Cerebellar cortex (tissue), 1 donor: ENCODE measurements at regions not wholly inside any gene's neighbourhood (a gene's known extent, or its start where the extent isn't known, plus 50 kb on each side); places are given as distances from the start of the nearest gene placed in this dataset.

Experiments used
- DNase-seq: peaks from one replicate; pipeline ENCODE4 v3.0.0-alpha.2; 2015; ENCODE audit warnings: low spot score

DNA sequence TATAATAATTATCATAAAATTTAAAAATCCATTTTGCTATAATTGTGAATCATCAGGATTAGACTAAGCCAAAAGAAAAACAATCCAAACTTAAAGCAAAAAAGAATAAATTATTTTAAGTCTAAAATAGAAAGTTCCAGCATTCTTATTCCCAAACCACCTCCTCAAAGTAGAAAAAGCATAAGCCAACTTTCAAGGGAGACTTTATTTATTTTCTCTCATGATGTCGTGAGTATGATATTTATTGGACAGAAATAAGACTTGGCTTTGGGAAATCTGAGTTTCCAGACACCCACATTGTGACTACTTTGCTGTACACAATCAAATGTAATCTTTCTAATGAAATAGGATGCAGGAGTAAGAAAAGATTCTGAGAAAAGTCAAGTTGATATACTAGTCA lies 372.1 kb downstream of the MTRR start:
- no peak for DNase-seq

DNA sequence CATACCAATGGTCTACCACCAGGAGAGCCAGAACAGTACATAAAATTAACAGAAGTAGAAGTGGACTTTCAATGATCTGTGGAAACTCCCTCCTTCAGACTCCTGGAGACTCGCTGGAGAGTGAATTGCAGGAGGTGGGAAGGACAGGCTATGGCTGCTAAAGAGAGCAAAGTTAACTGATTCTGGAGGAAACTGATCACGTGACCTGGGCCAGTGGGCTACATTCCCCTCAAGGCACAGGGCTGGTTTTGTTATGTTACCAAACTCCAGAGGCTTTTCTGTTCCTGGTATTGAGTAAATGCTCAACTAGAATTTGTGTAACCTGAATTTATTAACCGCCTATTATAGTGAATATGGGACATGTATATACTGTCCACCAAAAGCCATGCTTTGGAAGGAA lies 372.6 kb downstream of the MTRR start:
- no peak for DNase-seq

DNA sequence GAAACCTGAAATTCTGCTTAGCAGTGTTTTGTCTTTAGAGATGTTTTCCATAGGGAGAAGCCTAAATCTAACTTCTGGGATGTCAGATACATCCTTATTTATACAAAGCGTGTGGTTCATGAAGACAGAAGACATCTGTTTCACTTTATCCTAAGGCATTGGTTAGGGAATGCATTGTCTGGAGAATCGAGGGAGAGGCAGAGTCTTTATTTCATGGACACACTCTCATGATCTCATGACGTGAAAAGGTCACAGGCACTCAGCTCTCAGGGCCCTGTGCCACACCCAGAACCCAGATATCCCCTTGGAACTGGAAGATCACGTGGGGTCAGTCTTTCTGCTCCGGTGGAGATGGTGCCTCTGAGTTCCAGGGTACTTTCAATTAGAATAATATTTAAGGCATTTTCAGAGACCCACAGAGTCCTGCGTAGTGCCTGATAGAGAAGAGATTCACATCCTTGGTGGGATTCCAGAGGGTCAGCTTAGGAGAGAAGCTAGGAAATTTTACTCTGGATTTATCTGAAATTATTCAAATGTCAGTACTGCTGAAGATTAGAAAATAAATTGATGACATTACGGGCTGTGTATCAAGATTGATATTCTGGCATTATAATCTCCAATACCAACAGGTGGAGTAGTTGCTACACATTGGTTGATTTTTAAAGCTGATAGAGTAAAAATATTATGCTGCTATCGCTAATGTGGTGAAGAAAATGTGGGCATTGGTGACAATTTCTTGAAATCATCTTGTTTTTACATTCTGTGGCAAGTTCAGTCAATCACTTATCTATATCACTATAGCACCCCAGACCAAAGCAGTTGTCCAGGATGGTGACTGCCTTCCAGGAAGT lies 378.3 kb downstream of the MTRR start:
- no peak for DNase-seq

DNA sequence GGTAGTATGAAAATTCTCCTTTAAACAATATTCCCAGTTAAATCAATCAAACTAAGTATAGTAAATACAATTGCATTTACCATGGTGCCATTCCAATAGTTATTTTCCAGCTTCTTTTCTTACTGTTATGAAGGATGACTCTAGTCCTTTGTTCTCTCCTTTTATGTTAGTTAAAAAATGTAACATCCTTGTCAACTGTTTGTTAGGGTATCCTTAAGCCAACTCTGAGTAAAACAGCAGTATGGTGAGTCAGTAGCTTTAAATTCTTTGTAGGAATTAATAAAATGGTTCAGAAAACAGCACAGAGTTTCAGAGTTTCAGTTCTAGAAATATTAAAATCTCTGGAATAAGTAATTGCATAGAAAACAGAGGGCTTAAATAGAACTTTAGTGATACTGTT lies 384.4 kb downstream of the MTRR start:
- DNase-seq, result no peak

DNA sequence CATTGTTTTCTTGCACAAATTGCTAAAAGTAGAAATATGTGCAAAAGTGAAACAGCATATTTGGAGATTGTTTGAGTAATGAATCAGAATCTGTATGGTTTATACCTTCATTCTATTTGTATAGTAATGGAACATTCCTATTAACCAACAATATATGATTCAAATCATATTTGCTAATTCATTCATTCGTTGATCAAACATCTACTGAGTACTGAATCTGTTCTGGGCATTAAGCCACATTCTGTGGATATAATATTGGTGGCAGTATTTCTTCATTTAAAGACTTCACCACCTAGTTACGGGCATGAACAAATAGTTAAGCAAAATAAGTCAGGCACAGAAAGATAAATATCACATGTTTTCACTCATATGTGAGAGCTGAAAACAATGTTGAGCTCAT lies 385.7 kb downstream of the MTRR start:
- no peak for DNase-seq

DNA sequence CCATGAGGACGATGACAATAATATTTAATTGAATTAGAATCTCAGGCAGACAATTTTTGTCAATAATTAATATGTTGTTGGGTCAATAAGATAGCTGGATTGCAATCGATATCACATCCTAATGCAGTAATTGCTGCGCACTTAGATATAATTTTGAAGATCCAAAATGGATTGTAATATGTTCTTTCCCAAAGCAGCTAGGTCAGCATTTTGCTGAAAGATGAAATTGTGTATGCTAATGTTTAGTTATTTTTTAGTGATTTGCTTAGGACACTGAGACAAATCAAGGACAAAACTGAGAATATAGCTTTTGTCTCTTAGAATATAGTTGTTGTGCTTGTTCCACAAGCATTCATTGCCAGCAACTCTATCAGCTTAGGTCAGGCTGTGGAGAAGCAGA lies 389.9 kb downstream of the MTRR start:
- DNase-seq, result no peak

DNA sequence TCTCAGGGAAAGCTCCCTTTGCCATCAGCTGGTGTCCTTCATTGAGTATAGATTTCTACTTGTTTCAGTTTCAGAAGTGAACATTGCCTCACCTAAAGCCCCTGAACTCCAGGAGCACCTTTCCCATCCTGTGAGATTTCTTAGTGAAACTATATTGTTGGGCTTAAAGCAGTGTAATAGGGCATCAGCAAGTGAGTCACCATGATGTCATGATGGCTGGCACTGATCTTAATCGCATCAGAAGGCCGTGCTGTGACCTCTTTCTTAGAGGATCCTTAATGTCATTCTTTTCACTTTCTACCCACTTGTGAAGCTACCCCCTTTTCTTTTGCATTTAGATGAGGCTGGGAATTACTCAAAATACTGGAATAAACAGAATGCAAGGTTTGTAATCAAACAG lies 401.3 kb downstream of the MTRR start:
- DNase-seq, result no peak

DNA sequence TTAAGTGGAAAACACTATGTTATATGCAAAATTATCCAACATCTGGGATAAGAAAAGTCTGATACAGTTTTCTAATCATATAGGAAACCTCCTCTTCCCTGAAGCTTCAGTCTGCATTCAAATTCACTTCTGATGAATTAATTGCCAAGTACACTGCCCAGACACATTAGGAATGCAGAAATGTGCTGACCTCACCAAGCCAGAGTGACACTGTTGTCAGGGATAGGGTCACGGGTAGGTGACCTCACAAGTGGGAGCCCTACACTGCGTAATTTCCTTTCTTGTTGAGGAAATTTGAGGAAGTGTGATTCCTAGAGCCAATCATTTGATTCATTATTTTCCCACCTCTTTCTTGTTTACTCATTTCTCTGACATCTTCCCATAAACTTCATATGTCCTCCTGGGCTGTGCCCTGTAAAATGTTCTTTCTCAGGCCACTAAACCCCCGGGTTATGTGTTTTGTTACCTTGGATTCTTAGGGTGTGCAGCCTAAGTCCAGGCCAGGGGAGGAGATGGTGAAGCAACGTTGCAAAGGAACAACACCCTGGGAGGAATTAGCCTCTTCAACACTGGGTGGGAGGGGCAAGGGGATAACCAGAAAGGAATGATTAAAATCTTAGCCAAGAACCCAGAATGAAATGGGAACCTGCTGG lies 411.9 kb downstream of the MTRR start:
- DNase-seq, result no peak

DNA sequence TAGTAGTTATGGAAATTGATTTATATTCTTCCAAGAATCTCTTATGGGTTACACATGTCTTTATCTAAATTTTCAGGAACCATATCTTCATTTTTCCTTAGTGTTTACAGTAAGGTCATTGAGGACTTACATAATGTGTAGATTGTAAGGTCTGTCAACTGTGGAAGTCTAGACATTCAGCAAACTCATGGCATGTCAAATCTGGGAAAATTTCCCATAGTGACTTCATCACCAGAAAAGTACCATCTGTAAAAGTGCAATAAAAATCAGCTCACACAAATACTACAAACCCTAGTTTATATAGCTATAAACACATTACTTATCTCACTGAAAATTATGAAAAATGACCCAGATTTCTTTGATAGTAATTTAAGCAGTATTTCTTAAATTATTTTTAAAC lies 419.4 kb downstream of the MTRR start:
- DNase-seq, result no peak

DNA sequence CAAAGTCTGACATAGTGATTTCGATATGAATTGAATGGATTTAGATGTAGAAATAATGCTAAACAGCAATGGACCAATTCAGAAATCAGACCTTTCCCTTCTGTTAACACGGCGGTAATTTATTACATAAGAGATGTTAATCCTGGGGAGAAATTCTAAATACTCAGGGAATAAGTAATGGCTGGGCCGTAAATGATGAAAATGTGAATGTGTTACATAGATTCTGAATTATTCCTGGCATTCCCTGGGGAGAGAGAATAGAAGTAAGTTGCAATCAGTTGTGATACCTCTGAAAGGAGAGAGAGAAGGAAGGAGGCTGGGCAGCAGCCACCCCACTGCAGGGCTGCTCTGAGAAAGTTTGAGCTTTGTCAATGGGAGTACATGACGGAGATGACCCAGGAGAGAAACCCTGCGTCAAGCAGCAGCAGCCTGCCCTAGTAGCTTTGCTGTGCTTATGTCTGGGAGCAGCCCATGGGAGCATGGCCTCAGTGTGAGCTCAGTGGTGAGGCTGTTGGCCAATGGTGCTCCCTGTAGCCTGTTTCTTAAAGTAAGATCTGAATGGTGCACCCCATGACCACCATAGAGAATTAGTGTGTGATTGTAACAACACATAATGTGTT lies 420.1 kb downstream of the MTRR start:
- DNase-seq, result no peak

DNA sequence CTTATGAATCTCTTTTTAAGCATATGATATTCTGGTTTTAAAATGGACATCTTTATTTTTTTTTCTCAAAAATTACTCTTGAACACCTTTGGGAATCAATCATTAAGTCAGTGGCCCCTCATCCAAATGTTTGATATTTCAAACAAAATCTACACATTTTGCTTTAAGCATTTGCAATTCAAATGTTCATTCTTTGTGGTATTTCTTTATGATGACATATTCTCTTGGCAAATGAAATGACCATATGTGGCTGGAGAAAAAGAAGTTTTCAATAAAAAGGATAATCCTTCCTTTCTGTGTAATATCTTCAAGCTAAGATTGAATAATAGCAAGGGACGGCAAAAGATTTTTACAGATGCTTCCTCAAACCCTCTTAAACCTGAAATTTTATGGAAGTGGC lies 420.8 kb downstream of the MTRR start:
- DNase-seq, result no peak

DNA sequence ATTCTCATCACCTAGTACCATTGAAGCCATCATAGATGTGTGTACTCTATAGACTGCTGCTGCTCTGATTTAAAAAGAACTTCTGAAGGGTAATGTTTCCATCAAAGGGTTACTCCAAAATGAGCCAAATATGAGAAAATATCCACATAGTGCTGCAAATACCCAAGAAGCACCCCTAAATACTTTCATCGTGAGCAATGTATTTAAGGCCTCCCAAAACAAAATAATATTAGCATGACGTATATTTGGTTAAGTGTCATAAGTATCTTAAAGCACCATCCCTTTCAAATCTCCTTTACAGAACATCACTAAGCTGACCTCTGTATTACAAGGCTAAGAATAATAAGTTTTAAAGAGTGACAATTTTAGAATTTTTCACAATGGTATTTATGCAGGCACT lies 421.8 kb downstream of the MTRR start:
- no peak for DNase-seq

DNA sequence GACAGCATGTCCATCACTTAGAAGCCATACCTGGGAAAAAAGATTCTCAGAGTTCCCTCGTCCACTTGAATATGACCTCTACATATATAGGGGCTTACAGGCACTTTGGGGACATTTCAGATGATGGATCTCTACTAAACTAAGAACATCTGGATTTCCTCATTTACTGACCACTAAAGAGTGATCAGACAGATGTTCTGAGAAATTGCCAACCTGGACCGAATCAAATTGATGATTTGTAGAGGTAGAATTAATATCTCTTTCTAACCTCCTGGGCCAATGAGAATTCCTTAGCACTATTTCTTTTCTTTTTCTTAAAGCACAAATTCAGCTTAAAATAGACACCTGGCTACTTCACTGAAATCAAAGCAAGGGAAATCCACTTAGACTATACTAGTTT lies 422.7 kb downstream of the MTRR start:
- no peak for DNase-seq

DNA sequence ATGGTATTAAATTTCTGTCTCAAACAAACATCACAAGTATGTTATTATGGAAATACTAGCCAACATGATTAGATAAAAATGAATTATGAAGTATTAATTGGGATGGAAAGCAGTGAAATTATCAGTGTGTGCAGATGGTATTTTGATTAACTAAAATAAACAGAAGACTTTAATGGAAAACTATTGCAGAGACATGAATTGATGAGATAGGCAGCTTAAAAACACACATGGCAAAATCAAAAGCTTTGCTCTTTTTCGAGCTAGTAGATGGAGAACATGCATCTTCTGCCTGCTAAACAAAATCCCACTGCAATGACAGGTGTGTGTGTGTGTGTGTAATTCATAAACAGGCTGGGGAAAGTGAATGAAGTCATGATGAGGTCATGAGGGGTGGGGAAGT lies 426.2 kb downstream of the MTRR start:
- no peak for DNase-seq

DNA sequence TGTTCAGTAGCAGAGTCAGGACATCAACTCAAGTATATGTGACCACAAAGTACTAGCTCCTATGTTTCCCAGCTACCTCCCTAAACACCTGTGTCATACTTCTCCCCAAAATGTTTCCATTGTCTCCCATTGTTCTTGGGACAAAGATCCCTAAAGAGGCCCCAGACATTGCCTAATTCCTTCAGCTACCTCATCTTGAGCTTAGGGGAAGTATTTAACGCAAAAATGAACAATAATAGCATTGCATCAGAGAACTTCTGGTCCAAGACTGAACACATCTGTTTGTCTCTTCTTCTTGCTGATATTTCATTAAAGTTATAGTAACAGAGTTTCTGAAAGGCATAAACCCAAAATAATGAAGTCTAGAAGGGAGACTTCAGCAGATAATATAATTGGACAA lies 430.8 kb downstream of the MTRR start:
- no peak for DNase-seq

DNA sequence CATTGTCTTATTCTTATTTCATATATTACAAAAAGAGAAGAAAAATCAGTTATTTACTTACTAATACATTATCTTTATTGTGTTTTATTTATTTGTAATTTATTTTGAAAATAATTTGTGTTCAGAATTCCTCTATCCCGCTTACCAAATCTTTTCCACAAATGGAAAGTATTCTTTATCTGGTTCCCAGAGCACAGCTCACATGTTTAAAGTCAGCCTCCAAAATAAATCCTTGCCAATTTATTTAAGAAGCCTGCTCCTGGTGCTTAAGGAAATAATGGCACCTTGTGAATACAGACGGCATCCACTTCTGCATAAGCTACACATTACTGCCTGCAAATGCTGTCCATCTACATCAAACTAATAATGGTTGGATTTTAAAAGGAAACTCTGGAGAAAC lies 435.4 kb downstream of the MTRR start:
- no peak for DNase-seq

DNA sequence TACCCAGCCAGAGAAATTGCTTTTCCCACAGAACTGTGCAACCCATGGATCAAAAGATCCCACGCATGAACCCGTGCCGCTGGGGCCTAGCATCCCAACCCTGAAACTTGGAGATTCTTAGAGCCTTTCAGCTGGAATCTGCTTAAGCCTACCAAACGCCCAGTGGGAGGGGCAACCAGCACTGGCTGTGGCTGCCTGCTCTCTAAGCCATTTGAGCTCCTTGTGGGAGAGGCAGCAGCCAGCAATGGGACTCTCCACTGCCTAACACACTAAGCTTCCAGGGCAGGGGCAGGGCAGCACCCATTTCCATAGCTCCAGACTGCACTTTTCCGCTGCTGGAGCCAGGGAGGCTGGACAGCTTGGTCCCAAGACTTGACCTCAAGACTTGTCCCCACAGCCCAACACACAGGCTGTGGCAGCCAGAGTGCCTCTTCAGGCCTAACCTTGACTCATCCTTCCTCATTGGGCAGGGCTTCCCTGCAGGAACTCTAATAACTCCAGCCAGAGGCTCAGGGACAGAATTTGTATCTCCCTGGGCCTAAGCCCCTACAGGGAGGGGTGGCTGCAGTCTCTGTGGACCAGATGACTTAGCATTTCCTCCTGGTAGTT lies 437.4 kb downstream of the MTRR start:
- DNase-seq, result no peak

DNA sequence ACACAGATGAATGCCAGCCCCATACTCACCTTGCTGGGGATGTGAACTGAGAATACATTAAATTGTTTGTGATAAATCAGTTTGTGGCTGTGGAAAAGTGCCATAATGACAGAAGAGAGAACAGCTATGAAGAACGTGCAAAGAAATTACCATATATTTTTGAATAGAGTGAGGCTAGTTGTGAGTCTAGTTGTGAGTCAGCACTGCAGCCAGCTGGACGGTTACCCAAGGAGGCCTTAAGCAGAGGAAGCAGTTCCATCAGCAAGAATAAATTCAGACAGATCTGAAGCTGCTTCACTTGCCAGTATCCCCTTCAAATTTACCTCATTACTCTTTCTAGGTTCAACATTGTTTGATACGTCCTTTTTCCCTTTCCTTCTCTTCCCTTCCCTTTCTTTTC lies 446.0 kb downstream of the MTRR start:
- no peak for DNase-seq

DNA sequence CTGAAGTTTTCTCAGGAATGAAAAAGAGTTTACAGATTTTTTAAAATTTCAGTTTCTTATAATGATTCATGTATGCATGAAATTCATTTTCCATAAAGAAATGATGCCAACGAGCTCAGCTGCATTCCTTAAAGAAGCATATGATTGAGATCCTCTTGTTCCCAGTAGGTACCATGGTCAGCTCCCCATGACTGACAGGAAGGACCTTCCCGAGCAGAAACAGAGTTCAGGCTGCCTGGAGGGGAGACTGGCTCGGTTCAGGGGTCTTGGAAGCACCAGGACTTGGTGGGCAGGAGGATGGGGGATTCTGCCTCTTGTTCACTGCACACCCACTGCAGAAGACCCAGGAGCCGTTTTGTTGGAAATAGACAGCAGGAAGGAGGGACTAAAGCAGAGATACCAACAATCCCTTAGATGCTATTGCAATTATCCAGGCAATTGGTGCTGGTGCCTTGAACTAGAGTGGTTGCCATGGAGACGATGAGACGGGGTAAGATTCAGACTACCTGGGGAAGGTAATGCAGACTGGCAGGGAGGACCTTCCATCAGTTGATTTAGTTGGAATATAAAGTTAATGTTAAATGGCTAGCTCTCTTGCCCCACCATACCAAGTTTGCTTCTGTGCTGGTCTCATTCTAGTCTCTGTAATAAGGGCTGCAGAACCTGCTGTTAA lies 447.8 kb downstream of the MTRR start:
- no peak for DNase-seq

DNA sequence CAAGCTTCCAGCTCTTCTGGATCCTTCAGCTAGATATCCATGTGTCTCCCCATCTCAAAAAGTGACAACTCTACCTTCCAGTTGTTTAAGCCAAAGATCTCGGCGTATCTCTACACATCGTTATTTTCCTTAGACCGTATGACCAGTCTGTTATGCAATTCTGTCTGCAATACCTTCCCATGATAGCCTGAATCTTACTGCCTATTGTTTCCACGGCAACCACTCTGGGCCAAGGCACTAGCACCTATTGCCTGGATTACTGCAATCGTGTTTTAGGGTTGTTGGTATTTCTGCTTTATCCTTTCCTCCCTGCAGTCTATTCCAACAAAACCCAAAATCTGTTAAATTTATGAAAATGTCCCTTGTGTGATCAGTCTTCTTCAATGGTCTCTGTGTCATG lies 448.4 kb downstream of the MTRR start:
- DNase-seq, result no peak

DNA sequence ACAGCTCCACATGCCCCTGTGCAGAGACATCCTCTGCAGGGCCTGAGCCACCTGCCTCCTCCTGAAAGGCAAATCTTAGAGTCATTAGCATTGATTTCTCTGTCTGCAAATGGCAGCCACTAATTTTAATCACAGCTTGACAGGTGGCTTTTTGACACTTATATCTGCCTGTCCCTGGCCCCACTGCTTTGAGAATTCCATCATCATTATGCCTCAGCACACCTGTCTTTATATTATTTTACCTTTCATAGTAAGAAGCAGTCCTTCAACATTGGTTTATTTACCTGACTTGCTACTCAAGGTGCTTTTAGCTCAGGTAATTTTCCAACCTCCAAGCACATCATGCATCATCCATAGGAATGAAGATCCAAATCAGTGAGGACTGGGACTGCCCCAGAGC lies 451.3 kb downstream of the MTRR start:
- DNase-seq, result no peak

DNA sequence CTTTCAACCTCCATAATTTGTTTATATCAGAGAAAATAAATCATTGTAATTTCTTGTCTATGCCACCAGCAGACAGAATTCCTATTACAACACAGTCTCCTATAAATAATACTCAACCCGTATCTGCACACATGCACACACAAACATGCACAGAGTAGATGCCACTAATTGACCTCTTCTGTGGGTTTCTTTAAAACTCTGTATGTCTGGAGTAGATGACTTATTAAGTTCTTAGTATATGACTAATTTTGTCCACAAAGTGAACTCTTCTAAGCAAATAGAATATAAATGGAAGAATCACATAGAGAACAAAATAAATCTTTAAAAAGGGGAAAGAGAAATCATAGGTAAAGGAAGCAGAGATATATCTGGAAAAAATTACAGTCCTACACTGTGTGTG lies 452.3 kb downstream of the MTRR start:
- no peak for DNase-seq

DNA sequence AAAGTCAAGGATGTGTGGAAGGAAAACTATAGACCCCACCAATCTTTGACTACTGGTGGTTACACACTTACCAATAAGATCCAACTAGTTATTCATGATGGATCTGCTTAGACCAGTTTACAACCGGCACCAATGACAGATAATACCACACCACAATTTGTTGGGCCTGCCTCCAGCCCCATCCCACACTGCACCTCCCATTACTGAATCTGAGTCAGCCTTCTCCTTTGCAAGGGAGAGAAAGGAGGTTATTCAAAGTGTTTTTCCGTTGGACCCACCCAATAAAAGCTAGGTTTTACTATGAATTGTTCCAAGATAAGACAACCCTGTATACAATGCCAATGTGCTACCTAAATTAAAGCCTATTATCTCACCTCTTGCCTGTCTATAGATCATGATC lies 453.5 kb downstream of the MTRR start:
- no peak for DNase-seq
